Inflammatory macrophage (primary cell): ENCODE measurements at regions not wholly inside any gene's neighbourhood (a gene's known extent, or its start where the extent isn't known, plus 50 kb on each side); places are given as distances from the start of the nearest gene placed in this dataset.

Experiments used
- DNase-seq, 2 donors: peaks; one replicate each; pipeline ENCODE4 v3.0.0-alpha.2; 2020 to 2022

DNA sequence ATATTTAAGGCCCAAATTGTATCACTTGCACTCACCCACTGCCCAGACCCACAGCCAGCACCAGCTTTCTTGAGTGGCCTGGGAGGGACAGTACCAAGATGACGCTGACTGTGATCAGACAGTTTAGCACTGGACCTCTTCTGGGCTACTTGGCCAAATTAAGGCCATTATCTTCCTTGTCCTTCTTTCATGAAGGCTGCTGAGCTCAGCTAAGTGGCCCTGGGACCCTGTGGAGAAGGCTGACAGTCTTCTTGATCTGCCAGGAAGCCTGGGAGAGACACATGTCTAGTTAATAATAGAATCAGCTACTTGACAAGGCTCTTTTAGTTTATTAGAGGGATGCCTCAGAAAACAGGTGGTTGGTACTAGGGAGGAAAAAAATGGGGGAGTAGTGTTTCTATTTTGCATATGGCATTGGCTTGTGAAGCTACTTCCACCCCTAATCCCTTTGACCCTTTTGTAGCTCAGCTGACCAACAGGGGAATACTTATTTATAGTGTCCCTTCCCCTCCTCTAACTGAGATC lies 127.9 kb upstream of the NTM start:
- DNase-seq: no peak

DNA sequence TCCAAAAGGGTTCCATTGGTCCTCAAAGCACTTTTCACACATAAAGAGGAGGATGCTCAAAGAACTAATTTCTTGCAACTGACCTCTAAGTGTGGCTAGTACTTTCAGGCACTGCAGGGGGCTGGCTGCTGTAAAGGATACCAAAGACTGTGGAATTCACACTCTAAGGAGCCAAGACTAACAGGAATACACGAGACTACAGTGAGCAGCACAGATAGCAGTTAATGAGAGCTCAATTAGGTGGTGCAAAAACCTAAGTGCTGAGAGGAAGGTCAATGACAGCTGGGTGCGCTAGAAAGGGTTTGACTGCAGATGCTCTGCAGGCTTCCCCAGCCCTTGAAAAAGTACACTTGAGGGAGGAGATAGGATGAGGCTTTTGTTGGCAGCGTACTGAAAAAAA lies 124.3 kb upstream of the NTM start:
- DNase-seq: no peak

DNA sequence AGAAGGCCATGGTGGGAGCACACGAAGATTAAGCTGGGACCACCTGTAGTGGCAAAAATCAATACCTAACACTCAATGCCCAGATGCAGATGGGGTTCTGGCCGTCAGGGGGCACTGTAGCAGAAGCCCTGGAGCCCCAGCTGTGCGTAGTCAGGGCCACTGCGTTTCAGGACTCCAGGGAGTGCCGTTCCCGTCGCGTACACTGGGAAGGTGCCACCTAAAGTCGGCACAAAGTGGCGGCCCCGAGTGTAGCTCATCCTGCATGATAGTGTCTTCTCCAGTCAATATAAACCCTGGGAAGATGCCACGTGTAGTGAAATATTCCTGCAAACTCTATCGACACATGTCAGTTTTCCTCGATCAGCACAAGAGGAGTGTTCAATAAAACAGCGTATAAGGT lies 123.8 kb upstream of the NTM start:
- DNase-seq: no peak

- DNase-seq: no peak
These were observed 121.8 kb upstream of the NTM start for GRCh38 chr11:131248588-131248987.

DNA sequence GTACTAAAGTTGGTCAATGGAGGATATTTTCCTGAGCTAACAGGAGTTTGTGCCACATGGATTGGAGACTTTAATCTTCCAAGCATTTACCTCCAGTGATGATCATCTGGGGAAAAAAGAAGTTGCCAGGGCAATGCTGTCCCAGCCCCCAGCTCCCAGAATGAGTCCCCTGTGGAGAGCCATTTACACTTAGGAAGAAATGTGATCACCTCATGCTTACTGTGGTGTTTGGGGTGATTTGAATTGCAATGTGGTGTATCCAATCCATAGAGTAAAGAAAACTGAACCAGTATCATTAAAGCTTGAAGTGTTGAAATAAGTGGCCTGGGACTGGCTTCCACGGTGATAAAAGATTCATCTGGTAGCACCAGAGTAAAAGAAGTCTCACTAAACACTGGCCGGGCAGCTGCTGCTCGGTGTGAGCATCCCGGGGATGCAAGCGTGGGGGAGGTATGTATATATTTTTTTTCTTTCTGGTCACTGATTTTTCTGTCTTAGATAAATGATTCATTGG lies 117.2 kb upstream of the NTM start:
- DNase-seq: no peak

GRCh38 chr11:131253656-131254151 lies 116.7 kb upstream of the NTM start:
- no peak for DNase-seq

DNA sequence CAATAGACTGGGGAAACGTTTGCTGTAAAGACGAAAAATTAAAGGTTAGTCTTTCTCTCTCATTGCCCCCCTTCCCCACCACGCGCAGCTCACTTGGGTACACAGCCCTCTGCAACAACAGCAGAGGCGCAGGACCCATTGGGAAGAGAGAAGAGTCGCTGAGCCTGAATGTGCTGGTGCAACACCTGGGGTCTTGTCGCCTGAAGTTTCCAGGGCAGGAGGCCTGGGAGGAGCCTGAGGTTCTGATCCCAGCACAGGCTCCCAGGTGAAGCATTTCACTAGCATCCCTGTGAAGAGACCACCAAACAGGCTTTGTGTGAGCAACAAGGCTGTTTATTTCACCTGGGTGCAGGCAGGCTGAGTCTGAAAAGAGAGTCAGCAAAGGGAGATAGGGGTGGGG lies 116.2 kb upstream of the NTM start:
- DNase-seq: no peak

DNA sequence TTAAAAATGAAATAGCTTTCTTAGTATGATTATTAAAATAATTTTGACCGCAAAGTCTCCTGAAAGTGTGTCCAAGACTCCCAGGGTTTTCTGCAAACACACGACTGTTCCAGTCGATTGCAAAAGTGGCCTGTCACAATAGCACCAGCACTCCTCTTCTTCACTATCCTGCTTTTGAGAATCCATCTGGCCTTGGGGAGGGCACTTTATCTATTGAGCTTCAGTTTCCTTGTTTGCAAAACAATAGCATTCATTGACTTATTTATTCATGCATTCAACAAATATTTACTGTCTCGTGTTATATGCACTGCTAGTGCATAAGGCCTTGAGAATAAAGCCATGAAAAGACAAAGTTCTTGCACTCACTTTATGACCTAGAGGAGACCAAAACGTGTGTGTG lies 96.2 kb upstream of the NTM start:
- no peak for DNase-seq

DNA sequence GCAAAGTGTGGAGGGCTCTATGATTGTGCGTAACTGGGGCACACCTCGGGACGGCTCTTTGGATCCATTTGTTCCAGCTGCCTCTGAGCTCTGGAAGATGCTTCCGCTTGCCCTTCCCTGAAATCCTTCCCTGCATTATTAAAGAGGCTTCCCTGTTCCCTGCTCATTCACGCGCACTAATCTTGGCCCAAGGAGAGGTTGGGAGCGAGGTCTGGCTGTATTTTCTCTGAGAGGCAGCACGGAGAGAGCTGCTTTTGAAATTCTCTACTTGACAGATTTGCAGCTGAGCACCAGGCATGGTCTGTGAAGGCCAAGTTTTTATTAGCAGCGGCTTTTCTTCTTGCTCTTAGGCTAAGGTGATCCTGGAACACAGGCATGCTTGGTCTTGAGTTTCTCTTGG lies 94.8 kb upstream of the NTM start:
- DNase-seq: no peak

GRCh38 chr11:131278472-131278871 lies 91.9 kb upstream of the NTM start:
- no peak for DNase-seq

DNA sequence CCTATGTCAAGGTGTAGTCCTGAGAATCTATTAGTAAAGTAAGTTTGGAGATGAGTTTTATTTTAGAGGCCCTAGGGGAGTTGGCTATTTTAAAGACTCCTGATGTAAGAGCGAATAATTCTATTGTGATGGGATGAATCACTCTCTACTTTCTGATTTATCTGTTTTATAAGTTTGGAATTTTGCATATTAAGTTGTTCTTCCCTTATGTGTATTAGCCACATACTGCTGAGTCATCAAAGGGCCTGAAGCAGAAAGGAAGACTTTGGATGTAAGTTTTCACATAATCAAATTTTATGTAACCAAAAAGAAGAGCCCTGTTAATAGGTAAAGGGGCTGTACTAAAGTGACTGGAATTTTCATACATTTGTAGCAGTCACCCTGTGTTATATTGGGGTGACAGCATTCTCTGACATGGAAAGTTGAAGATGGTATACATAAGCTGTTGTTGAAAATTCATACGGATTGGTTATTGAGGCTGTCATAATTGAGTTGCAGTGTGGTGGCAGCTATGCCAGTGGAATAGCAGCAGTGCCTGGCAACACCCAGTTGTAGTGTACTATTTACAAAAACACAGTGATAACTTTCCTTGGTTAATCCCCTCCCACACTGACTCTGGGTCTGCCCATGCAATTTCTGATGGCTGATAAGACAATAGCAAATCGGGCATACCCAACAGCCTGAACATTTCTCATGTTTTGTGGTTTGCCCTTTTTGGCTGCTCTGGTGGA lies 90.6 kb upstream of the NTM start:
- DNase-seq: no peak

DNA sequence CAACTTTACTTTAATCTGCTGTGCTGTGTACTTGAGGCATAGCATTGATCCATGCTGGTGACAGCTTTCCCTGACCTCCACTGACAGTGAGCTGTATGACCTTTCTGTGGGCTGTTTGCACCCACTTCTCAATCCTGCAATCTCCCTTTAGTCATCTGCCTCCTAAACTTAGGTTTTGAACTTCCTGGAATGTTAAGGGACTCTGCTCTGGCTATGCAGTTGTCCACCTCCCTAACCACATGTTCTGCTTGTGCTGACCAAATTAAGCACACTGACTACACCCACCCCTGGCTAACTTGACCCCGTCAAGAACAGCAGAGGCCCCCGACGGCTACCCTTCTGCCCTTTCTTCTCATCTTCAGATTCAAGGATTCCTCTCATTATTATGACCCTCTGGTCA lies 89.1 kb upstream of the NTM start:
- DNase-seq: no peak

GRCh38 chr11:131284041-131284440 lies 86.4 kb upstream of the NTM start:
- no peak for DNase-seq

DNA sequence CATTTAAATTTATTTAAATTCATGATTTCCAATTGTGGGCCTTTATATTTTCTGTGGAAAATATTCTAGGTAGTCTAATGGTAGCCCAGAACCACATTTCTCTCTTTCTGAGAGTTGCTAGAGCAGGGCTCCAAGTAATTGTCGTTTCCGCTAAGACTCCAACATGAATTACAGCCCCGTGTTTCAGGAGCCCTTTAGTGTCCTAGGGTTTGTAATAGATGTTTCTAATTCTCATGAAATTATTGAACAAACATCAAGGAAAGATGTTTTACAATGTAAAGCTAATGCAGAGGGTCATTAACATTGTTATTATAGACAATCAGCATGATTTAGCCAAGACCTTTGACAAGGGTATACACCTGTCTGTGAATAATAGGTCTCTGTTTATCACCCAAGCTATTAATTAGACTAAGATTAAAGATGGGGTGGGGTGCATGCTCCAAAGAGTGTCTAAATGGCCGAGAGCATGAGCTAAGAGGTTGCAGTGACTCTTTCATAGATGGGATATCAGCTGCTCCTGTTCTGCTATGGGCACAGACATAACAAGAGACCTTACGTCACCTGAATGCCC lies 81.8 kb upstream of the NTM start:
- no peak for DNase-seq

- DNase-seq: no peak
These were observed 80.2 kb upstream of the NTM start for GRCh38 chr11:131290185-131290584.

DNA sequence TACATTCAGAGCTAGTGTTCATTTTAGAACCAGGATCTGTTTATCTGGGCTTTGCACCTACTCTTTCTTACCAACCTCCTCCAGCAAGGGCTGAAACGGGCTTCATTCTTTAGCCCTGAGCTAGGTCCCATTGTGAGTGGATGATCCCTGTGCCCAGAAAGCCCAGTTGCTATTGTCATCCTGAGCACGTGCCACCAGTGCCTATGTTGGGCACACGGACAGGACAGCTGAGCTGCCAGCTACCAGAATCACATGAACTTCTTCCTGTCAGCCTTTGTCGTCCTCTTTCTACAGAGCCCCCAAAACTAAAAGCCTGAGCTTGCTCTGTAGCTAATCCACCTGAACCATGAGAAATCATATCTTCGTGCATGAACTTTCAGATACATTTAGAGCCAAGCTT lies 74.4 kb upstream of the NTM start:
- DNase-seq: no peak

- no peak for DNase-seq
These were observed 73.0 kb upstream of the NTM start for GRCh38 chr11:131297441-131297840.

- DNase-seq: no peak
These were observed 70.6 kb upstream of the NTM start for GRCh38 chr11:131299598-131300438.

- no peak for DNase-seq
These were observed 70.0 kb upstream of the NTM start for GRCh38 chr11:131300439-131300717.

DNA sequence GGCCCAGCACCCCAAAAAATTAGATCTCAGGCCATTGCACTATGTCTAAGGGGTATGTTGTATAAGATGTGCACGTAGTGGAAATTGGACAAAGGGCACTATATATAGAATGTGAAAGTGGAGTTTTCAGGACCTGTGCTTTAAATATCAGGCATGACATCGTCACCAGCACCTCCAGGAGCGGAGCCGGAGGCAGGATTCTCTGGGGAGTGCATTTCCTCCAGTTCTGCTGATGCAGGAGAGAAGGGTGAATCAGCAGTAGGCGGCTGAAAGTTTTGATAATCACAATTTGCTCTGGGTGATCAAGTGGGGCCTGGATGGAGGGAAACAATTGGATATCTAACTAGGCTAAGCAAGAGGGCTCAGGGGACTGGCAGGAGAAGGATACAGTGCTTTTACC lies 69.1 kb upstream of the NTM start:
- no peak for DNase-seq

GRCh38 chr11:131302836-131303235 lies 67.6 kb upstream of the NTM start:
- no peak for DNase-seq

- DNase-seq: no peak
These were observed 66.8 kb upstream of the NTM start for GRCh38 chr11:131303611-131304119.

DNA sequence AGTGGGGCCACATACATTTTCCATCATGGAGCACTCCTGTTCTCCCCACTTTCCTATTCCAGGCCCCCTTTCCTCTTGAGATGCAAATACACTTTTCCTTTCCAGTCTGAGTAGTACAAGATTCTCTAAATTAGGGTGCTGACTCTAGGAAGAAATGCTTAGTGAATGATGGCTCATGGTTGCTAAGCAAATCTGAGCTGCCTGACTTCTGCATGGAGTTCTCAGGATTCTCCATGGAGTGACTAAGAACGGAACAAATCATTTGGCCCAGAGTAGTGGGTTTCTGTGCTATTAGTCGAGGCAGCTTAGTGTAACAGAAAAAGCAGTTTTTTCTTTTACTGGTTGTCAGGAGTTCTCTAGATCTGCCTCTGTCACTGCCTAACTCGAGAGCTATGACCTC lies 65.4 kb upstream of the NTM start:
- DNase-seq: no peak
